ENCODE measurements at regions not wholly inside any gene's neighbourhood (a gene's known extent, or its start where the extent isn't known, plus 50 kb on each side); places are given as distances from the start of the nearest gene placed in this dataset.

GRCh38 chr9:85416715-85417114 lies 325.0 kb downstream of the AGTPBP1 start:
- no peak overlapping the region for H3K4me3 ChIP-seq (ENCODE audit: low read depth, low read length)
- no peak for TF ChIP-seq CTCF (IDR thresholded peaks at IDR 0.05; ENCODE audit: borderline replicate concordance, insufficient read depth, low read depth, low read length)

GRCh38 chr9:85414390-85414789 lies 327.4 kb downstream of the AGTPBP1 start:
- H3K4me3 ChIP-seq (ENCODE audit: low read depth, low read length): no peak overlapping the region
- no peak for TF ChIP-seq CTCF (IDR thresholded peaks at IDR 0.05; ENCODE audit: borderline replicate concordance, insufficient read depth, low read depth, low read length)

GRCh38 chr9:85408494-85408893 lies 333.3 kb downstream of the AGTPBP1 start:
- no peak overlapping the region for H3K4me3 ChIP-seq (ENCODE audit: low read depth, low read length)
- no peak for TF ChIP-seq CTCF (IDR thresholded peaks at IDR 0.05; ENCODE audit: borderline replicate concordance, insufficient read depth, low read depth, low read length)

GRCh38 chr9:85405566-85405950 lies 336.2 kb downstream of the AGTPBP1 start:
- H3K4me3 ChIP-seq (ENCODE audit: low read depth, low read length): no peak overlapping the region
- no peak for TF ChIP-seq CTCF (IDR thresholded peaks at IDR 0.05; ENCODE audit: borderline replicate concordance, insufficient read depth, low read depth, low read length)

GRCh38 chr9:85404911-85405565 lies 336.7 kb downstream of the AGTPBP1 start:
- no peak overlapping the region for H3K4me3 ChIP-seq (ENCODE audit: low read depth, low read length)
- TF ChIP-seq CTCF (IDR thresholded peaks at IDR 0.05; ENCODE audit: borderline replicate concordance, insufficient read depth, low read depth, low read length): no peak

GRCh38 chr9:85402551-85402950 lies 339.2 kb downstream of the AGTPBP1 start:
- no peak for TF ChIP-seq CTCF (IDR thresholded peaks at IDR 0.05; ENCODE audit: borderline replicate concordance, insufficient read depth, low read depth, low read length)
- H3K4me3 ChIP-seq (ENCODE audit: low read depth, low read length): no peak overlapping the region

GRCh38 chr9:85401998-85402397 lies 339.8 kb downstream of the AGTPBP1 start:
- TF ChIP-seq CTCF (IDR thresholded peaks at IDR 0.05; ENCODE audit: borderline replicate concordance, insufficient read depth, low read depth, low read length): no peak

More at GRCh38 chr9:85401998-85402397, 339.8 kb downstream of the AGTPBP1 start:
- H3K4me3 ChIP-seq (ENCODE audit: low read depth, low read length): no peak overlapping the region

All from GM12875 (cell line).